Hepatocyte (in vitro differentiated cells): ENCODE measurements at regions not wholly inside any gene's neighbourhood (a gene's known extent, or its start where the extent isn't known, plus 50 kb on each side); places are given as distances from the start of the nearest gene placed in this dataset.

Experiments
- EZH2 ChIP-seq: fragments of 200-600 bp; sonication (generic); IDR thresholded peaks from 2 replicates; pipeline ENCODE4 v1.6.1; 2016; ENCODE audit warnings: antibody characterized with exemption, mild to moderate bottlenecking, borderline replicate concordance
- TF ChIP-seq, protein P1 (sequence below): fragments of 200-600 bp; sonication (generic); IDR thresholded peaks from 2 replicates; pipeline ENCODE4 v1.5.1; 2016; ENCODE audit warnings: antibody characterized with exemption, mild to moderate bottlenecking; ENCODE audit not compliant: poor library complexity

DNA sequence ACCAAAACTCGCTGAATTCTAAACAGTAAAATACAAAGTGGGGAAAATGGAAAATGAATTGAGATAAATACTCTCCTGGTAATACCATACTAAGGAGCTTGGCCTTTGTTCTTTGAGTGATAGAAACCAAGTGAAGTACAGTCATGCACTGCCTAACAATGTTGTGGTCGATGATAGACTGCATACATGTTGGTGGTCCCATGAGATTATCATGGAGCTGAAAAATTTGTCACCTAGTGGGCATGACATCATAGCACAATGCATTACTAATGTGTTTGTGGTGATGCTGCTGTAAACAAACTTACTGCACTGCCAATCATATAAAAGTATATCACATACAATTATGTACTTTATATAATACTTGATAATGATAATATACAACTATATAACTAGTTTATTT lies 419.1 kb downstream of the ARL4A start:
- TF ChIP-seq, protein P1, sequence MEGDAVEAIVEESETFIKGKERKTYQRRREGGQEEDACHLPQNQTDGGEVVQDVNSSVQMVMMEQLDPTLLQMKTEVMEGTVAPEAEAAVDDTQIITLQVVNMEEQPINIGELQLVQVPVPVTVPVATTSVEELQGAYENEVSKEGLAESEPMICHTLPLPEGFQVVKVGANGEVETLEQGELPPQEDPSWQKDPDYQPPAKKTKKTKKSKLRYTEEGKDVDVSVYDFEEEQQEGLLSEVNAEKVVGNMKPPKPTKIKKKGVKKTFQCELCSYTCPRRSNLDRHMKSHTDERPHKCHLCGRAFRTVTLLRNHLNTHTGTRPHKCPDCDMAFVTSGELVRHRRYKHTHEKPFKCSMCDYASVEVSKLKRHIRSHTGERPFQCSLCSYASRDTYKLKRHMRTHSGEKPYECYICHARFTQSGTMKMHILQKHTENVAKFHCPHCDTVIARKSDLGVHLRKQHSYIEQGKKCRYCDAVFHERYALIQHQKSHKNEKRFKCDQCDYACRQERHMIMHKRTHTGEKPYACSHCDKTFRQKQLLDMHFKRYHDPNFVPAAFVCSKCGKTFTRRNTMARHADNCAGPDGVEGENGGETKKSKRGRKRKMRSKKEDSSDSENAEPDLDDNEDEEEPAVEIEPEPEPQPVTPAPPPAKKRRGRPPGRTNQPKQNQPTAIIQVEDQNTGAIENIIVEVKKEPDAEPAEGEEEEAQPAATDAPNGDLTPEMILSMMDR = no peak
- TF ChIP-seq EZH2 = no peak
